Fibroblast of mammary gland (primary cell): ENCODE measurements at regions not wholly inside any gene's neighbourhood (a gene's known extent, or its start where the extent isn't known, plus 50 kb on each side); places are given as distances from the start of the nearest gene placed in this dataset.

ENCODE experiments used
- DNase-seq: peaks from one replicate; pipeline ENCODE4 v3.0.0-alpha.2; 2010; ENCODE audit warnings: low read depth
- H3K4me3 ChIP-seq: 2 replicates; pipeline ENCODE4 v1.5.1; 2011; ENCODE audit warnings: low read depth, mild to moderate bottlenecking, low read length, moderate library complexity; ENCODE audit not compliant: control insufficient read depth
- TF ChIP-seq, protein P1 (sequence below): conservative IDR thresholded peaks from 2 replicates; pipeline ENCODE4 v1.5.1; 2011; ENCODE audit warnings: low read depth, low read length, inconsistent platforms; ENCODE audit not compliant: control insufficient read depth, insufficient read depth

DNA sequence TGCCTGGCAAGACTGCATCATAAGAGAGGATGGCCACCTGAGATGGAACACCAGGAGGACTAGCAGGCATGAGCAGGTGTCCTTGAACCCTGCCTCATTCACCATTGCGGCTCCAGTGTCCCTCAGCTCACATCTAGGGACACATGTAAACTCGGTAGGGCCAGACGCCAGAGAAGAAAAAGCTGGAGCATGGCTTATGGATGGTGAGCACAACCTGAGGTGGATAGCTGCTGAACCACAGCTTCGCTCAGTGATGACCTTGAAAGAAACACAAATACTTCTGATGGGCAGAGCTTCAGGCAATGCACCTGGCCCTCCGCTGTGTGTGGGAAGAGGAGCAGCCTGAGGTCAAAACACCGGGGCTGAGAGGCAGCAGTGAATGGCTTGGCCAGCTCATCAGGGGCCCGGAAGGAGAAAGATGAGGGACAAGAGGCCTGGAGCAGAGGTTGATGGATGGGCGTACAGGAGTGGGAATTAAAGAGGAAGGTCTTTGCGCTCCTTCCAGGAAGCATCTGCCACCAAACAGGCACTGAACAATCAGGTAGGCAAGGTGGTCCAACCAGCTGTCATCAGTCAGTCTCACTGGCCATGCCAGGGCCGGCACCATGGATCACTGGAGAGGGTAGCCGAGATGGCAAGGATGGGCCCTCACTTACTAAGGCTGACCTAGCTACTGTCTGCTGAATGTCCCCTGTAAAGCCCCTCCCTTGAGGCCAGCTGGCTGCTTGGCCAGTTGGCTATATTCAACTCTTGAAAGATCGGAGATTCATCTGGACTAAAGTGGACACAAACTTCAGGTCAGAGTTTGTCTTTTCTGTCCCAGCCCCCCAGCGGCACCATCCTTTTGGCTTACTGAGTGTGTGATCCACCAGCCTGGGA, 89.7 kb downstream of the MYEOV start:
- TF ChIP-seq, protein P1, sequence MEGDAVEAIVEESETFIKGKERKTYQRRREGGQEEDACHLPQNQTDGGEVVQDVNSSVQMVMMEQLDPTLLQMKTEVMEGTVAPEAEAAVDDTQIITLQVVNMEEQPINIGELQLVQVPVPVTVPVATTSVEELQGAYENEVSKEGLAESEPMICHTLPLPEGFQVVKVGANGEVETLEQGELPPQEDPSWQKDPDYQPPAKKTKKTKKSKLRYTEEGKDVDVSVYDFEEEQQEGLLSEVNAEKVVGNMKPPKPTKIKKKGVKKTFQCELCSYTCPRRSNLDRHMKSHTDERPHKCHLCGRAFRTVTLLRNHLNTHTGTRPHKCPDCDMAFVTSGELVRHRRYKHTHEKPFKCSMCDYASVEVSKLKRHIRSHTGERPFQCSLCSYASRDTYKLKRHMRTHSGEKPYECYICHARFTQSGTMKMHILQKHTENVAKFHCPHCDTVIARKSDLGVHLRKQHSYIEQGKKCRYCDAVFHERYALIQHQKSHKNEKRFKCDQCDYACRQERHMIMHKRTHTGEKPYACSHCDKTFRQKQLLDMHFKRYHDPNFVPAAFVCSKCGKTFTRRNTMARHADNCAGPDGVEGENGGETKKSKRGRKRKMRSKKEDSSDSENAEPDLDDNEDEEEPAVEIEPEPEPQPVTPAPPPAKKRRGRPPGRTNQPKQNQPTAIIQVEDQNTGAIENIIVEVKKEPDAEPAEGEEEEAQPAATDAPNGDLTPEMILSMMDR: no peak
- no peak overlapping the region for H3K4me3 ChIP-seq
- no peak for DNase-seq

DNA sequence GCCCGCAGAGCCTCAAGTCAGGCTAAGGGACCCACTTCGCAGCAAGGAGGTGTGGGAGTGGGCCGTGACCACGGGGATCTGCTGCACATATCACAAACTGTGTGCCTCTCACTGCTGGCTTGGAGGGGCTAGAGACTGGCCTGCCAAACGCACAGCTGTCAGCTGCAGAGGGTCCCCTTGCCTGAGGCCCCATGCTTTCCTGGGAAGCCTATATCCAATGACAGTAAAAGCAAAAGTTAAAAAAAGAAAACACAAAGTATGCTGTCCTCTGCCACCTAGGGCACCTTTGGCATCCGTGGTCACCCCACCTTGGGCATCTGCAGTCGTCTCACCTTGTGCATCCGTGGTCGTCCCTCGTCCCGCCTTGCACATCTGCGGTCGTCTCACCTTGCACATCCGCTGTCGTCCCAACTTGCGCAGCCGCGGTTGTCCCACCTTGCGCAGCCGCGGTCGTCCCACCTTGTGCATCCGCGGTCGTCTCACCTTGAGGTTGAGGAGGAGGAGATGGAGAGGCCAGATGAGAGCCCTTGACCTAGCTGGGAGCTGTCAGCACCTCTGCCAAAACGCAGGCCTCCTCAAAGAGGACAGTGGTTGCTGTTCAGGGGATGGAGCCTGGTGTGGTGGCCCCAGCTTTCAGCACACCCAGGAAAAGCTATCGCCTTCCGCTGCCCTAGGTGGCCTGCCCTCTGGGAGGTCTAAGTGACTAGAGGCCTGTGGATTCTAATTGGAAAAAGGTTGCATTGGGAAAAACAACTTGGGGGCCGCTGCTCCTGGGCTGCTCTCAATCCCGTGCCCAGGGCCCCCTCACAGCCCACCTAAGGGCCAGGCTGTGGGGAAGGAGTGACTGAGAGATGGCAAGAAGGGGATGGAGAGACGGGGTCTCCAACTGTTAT, 90.5 kb downstream of the MYEOV start:
- TF ChIP-seq, protein P1: no peak
- no peak for DNase-seq
- H3K4me3 ChIP-seq: no peak overlapping the region

DNA sequence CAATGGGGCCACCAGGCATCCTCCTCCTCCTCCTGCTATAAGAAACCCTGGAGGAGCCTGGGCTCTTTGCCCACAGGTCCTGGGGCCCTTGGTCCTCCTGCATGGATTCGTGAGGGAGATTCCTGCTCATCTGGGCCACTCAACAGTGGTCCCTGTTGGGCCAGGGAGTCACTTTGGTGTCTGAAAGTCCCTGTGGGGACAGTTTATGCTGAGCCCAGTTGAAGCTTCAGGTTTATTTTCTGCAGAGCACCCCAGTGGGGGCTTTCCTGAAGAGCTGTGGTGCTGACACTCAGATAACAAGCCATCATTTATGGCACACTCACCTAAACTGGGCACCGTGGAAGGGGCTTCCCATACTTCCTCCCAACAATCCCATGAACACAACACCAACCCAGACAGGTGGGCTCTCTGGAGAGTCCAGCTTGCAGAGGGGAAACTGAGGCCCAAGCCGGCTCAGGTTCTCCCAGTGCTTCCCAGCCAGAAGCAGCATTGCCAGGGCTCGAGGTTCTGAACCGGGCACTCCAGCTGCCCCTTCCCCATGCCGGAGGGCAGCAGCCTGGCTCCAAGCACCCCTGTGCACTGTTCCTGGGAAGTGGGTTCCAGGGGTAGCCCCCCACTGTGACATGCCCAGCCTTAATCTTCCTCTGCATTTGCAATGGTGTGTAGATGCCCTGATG, 91.3 kb downstream of the MYEOV start:
- no peak for DNase-seq
- H3K4me3 ChIP-seq: no peak overlapping the region
- TF ChIP-seq, protein P1: no peak

DNA sequence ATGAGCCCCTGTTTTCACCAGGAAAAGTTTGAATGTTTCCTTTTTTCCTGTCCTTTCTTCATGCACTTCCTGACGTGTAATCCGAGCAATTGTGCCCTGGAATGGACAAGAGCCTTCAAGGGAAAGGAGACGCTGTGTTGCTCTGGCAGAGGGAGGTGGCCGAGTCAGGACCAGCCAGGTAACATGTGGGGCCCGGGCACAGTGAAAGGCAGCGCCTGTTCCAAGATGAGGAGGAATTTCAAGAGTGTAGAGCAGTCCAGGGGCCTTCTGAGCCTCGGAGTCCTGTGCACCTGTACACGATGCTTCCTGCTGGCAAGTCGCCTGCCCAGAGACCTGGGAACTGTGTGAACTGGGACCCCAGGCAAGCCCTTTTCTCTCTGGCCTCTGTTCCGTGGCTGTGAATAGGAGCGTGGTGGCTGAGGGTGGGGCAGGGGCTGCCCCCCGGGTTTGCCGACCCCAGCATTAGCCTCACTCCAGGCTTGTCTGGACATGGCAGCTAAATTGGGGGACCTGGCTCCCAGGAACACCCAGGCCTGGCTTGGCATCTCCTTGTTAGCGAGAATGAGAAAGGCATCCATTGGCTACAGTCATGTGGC, 92.0 kb downstream of the MYEOV start:
- DNase-seq: no peak
- no peak overlapping the region for H3K4me3 ChIP-seq

DNA sequence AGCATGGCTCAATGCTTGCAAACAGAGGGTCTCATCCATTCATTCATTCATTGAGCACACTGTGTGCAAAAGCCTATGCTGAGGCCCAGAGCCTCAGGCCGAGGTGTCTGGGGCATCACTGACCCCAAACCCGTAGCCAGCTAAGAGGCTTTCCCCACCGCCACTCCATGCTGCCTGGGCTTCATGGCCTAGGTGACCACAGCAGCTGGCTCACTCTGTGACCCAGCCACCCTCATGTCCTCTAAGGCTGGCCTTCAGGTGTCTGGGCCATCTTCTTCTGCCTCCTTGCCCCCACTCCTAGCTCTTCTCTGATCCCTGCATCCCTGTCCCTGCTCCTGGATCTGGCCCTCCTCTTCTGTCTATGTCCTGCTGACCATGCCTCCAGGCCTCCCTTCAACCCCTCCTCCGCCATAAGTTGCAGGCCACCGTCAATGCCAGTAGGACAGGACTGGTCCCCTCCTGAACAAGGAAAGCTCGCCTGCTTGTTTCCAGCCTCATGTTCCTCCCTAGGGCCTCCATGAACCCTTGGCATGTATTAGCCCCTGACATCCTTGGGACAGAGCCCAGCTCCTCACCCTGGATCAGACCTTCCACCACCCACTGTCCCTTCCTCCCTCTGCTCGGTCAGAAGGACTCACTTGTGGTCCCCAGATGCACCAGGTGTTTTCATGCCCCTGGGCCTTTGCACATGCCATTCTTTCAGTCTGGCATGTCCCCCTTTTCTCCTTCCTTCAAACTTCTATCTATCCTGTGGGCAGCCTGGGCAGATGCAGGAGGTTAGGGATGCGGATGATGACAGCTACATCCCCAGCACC, 92.8 kb downstream of the MYEOV start:
- TF ChIP-seq, protein P1: no peak
- H3K4me3 ChIP-seq: no peak overlapping the region
- DNase-seq: no peak

More for the DNA sequence above, 92.0 kb downstream of the MYEOV start:
- TF ChIP-seq, protein P1: no peak
